ENCODE measurements at regions not wholly inside any gene's neighbourhood (a gene's known extent, or its start where the extent isn't known, plus 50 kb on each side); places are given as distances from the start of the nearest gene placed in this dataset.

DNA sequence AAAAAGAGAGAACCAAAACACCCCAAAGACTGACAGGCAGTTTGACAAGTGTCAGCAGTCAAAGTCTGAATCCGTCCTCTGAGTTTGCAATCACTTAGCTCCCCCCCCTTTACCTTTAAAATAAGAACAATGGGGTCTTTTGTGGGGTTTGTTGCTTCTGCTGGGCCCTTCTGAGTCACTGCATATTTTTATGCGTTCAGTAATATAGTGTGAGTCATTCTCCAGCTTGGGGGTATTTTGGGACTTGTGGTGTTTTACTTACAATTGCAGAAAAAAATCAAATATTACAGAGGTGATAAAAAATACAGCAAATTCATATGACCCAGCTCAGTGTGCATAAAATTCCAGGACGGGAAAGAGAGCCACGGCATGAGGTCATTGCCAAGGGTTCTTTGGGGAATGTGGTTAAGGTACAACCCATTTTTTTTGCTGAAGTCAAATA, 120.1 kb downstream of the CYLD start:
- TF ChIP-seq, protein P1, sequence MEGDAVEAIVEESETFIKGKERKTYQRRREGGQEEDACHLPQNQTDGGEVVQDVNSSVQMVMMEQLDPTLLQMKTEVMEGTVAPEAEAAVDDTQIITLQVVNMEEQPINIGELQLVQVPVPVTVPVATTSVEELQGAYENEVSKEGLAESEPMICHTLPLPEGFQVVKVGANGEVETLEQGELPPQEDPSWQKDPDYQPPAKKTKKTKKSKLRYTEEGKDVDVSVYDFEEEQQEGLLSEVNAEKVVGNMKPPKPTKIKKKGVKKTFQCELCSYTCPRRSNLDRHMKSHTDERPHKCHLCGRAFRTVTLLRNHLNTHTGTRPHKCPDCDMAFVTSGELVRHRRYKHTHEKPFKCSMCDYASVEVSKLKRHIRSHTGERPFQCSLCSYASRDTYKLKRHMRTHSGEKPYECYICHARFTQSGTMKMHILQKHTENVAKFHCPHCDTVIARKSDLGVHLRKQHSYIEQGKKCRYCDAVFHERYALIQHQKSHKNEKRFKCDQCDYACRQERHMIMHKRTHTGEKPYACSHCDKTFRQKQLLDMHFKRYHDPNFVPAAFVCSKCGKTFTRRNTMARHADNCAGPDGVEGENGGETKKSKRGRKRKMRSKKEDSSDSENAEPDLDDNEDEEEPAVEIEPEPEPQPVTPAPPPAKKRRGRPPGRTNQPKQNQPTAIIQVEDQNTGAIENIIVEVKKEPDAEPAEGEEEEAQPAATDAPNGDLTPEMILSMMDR (IDR thresholded peaks at IDR 0.05) = no peak
- TF ChIP-seq POLR2A (IDR thresholded peaks at IDR 0.05) = no peak
- WGBS, 2 donors = 44 to 53% methylated on average over 4 of the region's 4 CpGs

DNA sequence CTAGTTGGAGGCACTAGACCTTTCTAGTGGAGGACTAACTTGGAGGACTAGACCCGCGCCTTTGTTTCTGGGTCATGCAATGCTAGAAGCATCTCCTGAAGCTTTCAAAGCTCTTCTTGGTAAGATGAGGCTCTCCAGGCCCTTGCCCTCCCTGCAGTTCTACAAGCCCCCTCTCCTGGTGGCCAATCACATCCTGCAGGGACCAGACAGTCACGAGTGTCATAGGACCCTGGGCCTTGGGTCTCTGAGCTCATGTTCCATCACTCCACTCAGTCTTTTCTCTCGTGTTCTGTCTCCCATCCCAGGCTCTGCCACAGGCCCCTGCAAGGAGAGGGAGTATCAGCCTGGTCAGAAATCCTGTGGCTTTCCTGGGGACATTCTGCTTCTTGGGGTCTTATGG, 119.6 kb downstream of the CYLD start:
- 73 to 89% methylated on average over 4 of the region's 4 CpGs for WGBS, 2 donors
- no peak overlapping the region for H3K4me3 ChIP-seq (ENCODE audit: low read depth, poor library complexity, severe bottlenecking)
- peak in 1 of 2 donors; percentile 61 for DNase-seq (ENCODE audit: low spot score in 2 of 2)
- no peak for TF ChIP-seq POLR2A (IDR thresholded peaks at IDR 0.05)
- TF ChIP-seq, protein P1 (IDR thresholded peaks at IDR 0.05) = no peak
- intact Hi-C loops (cut with DNase I; ENCODE audit: low total_unique reads) = no loop called here

More for the DNA sequence above, 120.1 kb downstream of the CYLD start:
- DNase-seq (ENCODE audit: low spot score in 2 of 2) = no peak
- no peak overlapping the region for H3K4me3 ChIP-seq (ENCODE audit: low read depth, poor library complexity, severe bottlenecking)
- intact Hi-C loops (cut with DNase I; ENCODE audit: low total_unique reads) = no loop called here

DNA sequence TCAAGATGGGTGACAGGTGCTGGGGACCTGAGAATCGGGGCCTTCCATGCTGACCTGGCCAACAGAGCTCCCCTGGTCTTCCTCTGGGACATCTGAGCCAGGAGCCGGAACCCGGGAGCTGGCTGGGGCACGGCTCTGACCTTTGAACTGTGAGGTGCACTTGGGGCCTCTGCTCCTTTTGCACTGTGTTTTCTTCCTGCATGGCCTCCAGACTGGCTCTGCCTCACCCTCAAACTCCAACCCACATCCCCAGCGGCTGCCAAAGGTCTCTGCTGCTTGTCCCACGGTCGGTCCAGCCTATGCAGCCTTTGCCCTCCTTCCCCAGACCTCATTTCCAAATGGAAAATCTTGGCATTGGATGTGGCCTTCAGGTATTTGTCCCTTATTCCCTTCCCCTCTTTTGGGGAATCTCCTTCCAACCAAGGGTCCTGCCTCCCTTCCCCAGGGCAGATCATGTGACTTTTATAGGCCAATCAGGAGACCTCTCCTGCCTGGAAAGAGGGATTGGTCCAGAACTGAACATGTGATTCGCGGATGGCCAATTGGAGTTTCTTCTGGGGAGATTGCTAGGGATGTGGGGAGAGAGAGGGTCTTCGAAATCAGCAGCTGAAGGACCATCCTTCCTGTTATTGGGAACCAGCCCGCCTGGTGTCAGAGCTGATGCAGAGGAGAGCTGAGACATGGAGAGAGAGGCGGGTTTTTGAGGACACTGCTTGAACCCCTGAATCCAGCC, 117.9 kb downstream of the CYLD start:
- no peak for TF ChIP-seq POLR2A (IDR thresholded peaks at IDR 0.05)
- TF ChIP-seq, protein P1 (IDR thresholded peaks at IDR 0.05) = no peak
- intact Hi-C loops (cut with DNase I; ENCODE audit: low total_unique reads) = no loop called here
- peak in 1 of 2 donors; percentile 70 for DNase-seq (ENCODE audit: low spot score in 2 of 2)
- H3K4me3 ChIP-seq (ENCODE audit: low read depth, poor library complexity, severe bottlenecking) = no peak overlapping the region
- 86 to 87% methylated on average over 12 of the region's 12 CpGs for WGBS, 2 donors

DNA sequence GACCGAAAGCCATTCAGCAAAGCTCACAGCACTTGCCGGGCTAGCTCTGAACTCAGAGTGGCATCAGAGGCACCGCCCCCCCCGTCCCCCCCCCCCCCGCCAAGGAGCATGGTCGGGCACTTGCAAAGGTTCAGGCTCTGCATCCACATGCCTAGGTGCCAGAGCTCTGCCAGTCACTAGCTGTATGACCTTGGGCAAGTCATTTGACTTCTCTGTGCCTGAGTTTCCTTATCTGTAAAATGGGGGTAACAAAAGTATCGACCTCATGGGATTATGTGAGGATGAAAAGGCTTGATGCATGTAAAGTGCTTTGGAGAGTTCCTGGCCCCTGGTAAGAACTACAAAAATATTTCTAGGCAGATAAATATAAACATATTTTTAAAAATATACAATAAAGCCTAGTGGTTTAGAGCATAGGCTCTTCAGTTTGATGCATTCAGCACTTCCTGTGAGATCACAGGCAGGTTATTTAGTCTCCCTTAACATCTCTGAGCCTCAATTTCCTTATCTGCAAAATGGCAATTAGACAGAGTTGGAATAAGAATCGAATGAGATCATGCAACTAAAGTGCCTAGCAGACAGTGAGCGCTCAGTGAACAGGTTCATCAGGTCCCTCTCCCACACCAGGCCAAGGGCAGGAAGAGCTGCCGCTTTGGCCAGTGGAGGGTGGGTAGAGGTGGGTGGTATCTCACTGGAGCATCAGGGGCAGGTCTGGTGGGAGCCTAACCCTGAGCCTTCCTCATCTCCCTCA, 117.2 kb downstream of the CYLD start:
- intact Hi-C loops (cut with DNase I; ENCODE audit: low total_unique reads) = no loop called here
- DNase-seq (ENCODE audit: low spot score in 2 of 2) = peak in 1 of 2 donors; percentile 32
- H3K4me3 ChIP-seq (ENCODE audit: low read depth, poor library complexity, severe bottlenecking) = no peak overlapping the region
- WGBS, 2 donors = 80 to 81% methylated on average over 8 to 9 of the region's 10 CpGs
- TF ChIP-seq, protein P1 (IDR thresholded peaks at IDR 0.05) = no peak
- TF ChIP-seq POLR2A (IDR thresholded peaks at IDR 0.05) = no peak

DNA sequence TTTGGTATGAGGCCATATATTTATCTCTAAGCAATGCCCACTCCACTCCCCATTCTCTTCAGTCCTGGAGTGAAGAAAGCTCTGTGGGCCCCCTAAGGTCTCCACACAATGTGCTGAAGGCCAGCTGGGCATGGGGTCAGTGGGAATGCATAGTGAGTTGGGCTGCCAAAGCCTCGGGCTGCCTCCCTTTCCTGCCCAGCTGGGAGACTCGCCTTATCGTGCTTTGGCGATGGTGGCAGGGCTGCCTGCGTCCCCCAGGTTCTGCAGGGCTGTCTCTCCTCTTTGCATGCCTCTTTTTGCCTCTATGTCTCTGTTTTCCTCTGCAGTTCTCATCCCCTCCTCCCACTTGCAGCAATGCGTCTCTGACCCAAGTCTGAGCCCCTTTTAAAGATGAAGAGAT, 116.5 kb downstream of the CYLD start:
- intact Hi-C loops (cut with DNase I; ENCODE audit: low total_unique reads) = no loop called here
- DNase-seq (ENCODE audit: low spot score in 2 of 2) = peak in 1 of 2 donors; percentile 58
- TF ChIP-seq POLR2A (IDR thresholded peaks at IDR 0.05) = no peak
- TF ChIP-seq, protein P1 (IDR thresholded peaks at IDR 0.05) = no peak
- H3K4me3 ChIP-seq (ENCODE audit: low read depth, poor library complexity, severe bottlenecking) = no peak overlapping the region
- 81 to 83% methylated on average over 6 of the region's 6 CpGs for WGBS, 2 donors
